HL-60 (cell line): ENCODE measurements at regions not wholly inside any gene's neighbourhood (a gene's known extent, or its start where the extent isn't known, plus 50 kb on each side); places are given as distances from the start of the nearest gene placed in this dataset.

Experiments
- GABPA ChIP-seq: IDR thresholded peaks from 2 replicates; pipeline ENCODE4 v1.6.1; 2012; ENCODE audit warnings: low read depth
- SPI1 ChIP-seq: IDR thresholded peaks from 2 replicates; pipeline ENCODE4 v1.6.1; 2012; ENCODE audit warnings: low read depth, mild to moderate bottlenecking, borderline replicate concordance
- TF ChIP-seq, protein P1 (sequence below): IDR thresholded peaks from one replicate; pipeline ENCODE4 v1.5.1; 2011; ENCODE audit warnings: low read length, control low read depth, inconsistent platforms; ENCODE audit not compliant: insufficient read depth

DNA sequence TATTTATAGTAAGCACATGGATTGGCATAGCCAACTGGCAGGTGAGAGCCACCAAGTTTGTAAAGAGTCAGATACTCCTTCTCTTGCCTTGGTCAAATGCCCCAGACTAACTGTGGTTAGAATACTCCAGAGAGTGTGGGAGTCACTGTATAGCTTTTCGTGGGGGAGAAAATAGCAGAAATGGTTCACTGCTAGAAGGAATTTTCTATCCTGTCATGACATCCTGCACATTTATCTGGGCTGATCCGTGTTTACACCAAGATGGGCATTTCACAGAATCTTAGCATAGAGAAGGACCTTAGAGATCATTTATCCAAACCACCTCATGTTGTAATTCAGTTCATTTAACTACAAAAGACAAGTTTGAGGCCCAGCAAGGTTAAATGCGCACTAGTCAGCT, 460.8 kb downstream of the ENC1 start:
- TF ChIP-seq, protein P1, sequence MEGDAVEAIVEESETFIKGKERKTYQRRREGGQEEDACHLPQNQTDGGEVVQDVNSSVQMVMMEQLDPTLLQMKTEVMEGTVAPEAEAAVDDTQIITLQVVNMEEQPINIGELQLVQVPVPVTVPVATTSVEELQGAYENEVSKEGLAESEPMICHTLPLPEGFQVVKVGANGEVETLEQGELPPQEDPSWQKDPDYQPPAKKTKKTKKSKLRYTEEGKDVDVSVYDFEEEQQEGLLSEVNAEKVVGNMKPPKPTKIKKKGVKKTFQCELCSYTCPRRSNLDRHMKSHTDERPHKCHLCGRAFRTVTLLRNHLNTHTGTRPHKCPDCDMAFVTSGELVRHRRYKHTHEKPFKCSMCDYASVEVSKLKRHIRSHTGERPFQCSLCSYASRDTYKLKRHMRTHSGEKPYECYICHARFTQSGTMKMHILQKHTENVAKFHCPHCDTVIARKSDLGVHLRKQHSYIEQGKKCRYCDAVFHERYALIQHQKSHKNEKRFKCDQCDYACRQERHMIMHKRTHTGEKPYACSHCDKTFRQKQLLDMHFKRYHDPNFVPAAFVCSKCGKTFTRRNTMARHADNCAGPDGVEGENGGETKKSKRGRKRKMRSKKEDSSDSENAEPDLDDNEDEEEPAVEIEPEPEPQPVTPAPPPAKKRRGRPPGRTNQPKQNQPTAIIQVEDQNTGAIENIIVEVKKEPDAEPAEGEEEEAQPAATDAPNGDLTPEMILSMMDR: no peak
- no peak for TF ChIP-seq GABPA
- no peak for TF ChIP-seq SPI1
